SK-N-SH (cell line): ENCODE measurements at regions not wholly inside any gene's neighbourhood (a gene's known extent, or its start where the extent isn't known, plus 50 kb on each side); places are given as distances from the start of the nearest gene placed in this dataset.

Source experiments
- CTCF ChIA-PET: fragments of 300-600, 350-600 bp; formaldehyde crosslinking; extraction: SDS; loops from one replicate; lab custom pipeline; 2021; lab: Yijun Ruan, JAX
- POLR2A ChIA-PET: fragments of 350-600 bp; sonication (Branson Sonifier 250); formaldehyde crosslinking; extraction: SDS; loops from one replicate; lab custom pipeline; 2020; ENCODE audit warnings: antibody characterized with exemption, inconsistent platforms; lab: Yijun Ruan, JAX
- DNase-seq: peaks from one replicate; pipeline ENCODE4 v3.0.0; 2012
- H2AFZ ChIP-seq: fragments of 200-600 bp; sonication (generic); 2 replicates; pipeline ENCODE4 v1.8.1; 2016; ENCODE audit warnings: antibody characterized with exemption, mild to moderate bottlenecking, low read depth
- H3F3A ChIP-seq: fragments of 200-600 bp; sonication (generic); replicated peaks from 2 replicates; pipeline ENCODE3; 2016; ENCODE audit warnings: antibody characterized with exemption, mild to moderate bottlenecking; ENCODE audit not compliant: insufficient read depth
- H3K27ac ChIP-seq, 2 experiments: fragments of 200-500 bp in 1 of 2; fragments of 200-600 bp in 1 of 2; sonication (Bioruptor generic) in 1 of 2; sonication (generic), shearing (Covaris generic) in 1 of 2; 2 replicates each; pipeline versions ENCODE4 v1.5.1 to v1.6.1; 2014 to 2016; ENCODE audit warnings: low read depth in 2 of 2, inconsistent platforms in 1 of 2, low read length in 1 of 2, mild to moderate bottlenecking in 1 of 2, mixed read lengths in 1 of 2
- H3K27me3 ChIP-seq: fragments of 200-600 bp; sonication (generic), shearing (Covaris generic); 2 replicates; pipeline ENCODE4 v1.6.1; 2016; ENCODE audit warnings: mixed run types; ENCODE audit not compliant: insufficient read depth
- H3K36me3 ChIP-seq, 2 experiments: fragments of 200-500 bp in 1 of 2; fragments of 200-600 bp in 1 of 2; sonication (Bioruptor generic) in 1 of 2; sonication (generic) in 1 of 2; replicated peaks in 1 of 2; 2 replicates each; pipeline versions ENCODE3 to v1.5.1; 2014 to 2016; ENCODE audit warnings: low read length in 1 of 2, mild to moderate bottlenecking in 1 of 2; ENCODE audit not compliant: insufficient read depth in 2 of 2, control insufficient read depth in 1 of 2
- H3K4me1 ChIP-seq, 2 experiments: fragments of 200-500 bp in 1 of 2; fragments of 200-600 bp in 1 of 2; sonication (Bioruptor generic) in 1 of 2; sonication (generic), shearing (Covaris generic) in 1 of 2; 2 replicates each; pipeline versions ENCODE4 v1.5.1 to v1.6.1; 2014 to 2016; ENCODE audit warnings: low read depth in 1 of 2, low read length in 1 of 2, mixed run types in 1 of 2; ENCODE audit not compliant: insufficient read depth in 2 of 2, control insufficient read depth in 1 of 2
- H3K4me2 ChIP-seq: fragments of 200-600 bp; sonication (generic), shearing (Covaris generic); 2 replicates; pipeline ENCODE4 v1.6.1; 2017; ENCODE audit warnings: mixed run types
- H3K4me3 ChIP-seq, 2 experiments: fragments of 200-500 bp in 1 of 2; fragments of 200-600 bp in 1 of 2; sonication (Bioruptor generic) in 1 of 2; sonication (generic), shearing (Covaris generic) in 1 of 2; 2 replicates each; pipeline versions ENCODE4 v1.5.1 to v1.8.1; 2014 to 2016; ENCODE audit warnings: low read depth in 2 of 2, inconsistent platforms in 1 of 2, low read length in 1 of 2, mild to moderate bottlenecking in 1 of 2, mixed read lengths in 1 of 2, moderate library complexity in 1 of 2
- H3K79me2 ChIP-seq: fragments of 200-600 bp; sonication (generic); 2 replicates; pipeline ENCODE4 v1.8.1; 2017; ENCODE audit warnings: mild to moderate bottlenecking; ENCODE audit not compliant: insufficient read depth
- H3K9ac ChIP-seq: fragments of 200-600 bp; sonication (generic); 2 replicates; pipeline ENCODE4 v1.6.1; 2017; ENCODE audit warnings: mixed run types
- H3K9me2 ChIP-seq: fragments of 200-600 bp; sonication (generic); 2 replicates; pipeline ENCODE4 v1.6.1; 2017; ENCODE audit warnings: mixed run types
- H3K9me3 ChIP-seq: fragments of 200-600 bp; sonication (generic); 2 replicates; pipeline ENCODE4 v1.6.1; 2017; ENCODE audit warnings: mixed run types, mild to moderate bottlenecking, moderate library complexity
- H4K20me1 ChIP-seq: fragments of 200-600 bp; sonication (generic); 2 replicates; pipeline ENCODE4 v1.6.1; 2017; ENCODE audit warnings: mild to moderate bottlenecking, mixed run types; ENCODE audit not compliant: insufficient read depth
- EP300 ChIP-seq, 2 experiments: IDR thresholded peaks; 2 replicates each; pipeline versions ENCODE4 v1.4.0 to v1.6.1; 2012; ENCODE audit warnings: borderline replicate concordance in 1 of 2, low read depth in 1 of 2, low read length in 1 of 2
- EZH2phosphoT487 ChIP-seq: fragments of 200-600 bp; sonication (generic); IDR thresholded peaks from 2 replicates; pipeline ENCODE4 v1.6.1; 2017; ENCODE audit warnings: low read depth, mixed run types, mild to moderate bottlenecking, antibody characterized with exemption, moderate library complexity, borderline replicate concordance
- FOSL2 ChIP-seq: IDR thresholded peaks from 2 replicates; pipeline ENCODE4 v1.4.0; 2012; ENCODE audit warnings: low read depth, mild to moderate bottlenecking, moderate library complexity, borderline replicate concordance
- FOXJ3 ChIP-seq: sonication (generic); formaldehyde crosslinking; IDR thresholded peaks from 2 replicates; pipeline ENCODE4 v1.5.1; 2020; ENCODE audit warnings: mild to moderate bottlenecking, missing genetic modification reagents
- GABPA ChIP-seq: IDR thresholded peaks from 2 replicates; pipeline ENCODE4 v1.4.0; 2012; ENCODE audit warnings: low read depth, mild to moderate bottlenecking
- IRF3 ChIP-seq: fragments of 150-350 bp; IDR thresholded peaks from 2 replicates; pipeline ENCODE4 v1.6.1; 2016; ENCODE audit warnings: mild to moderate bottlenecking, low read depth, low read length
- MEF2A ChIP-seq: IDR thresholded peaks from 2 replicates; pipeline ENCODE4 v1.4.0; 2012; ENCODE audit warnings: low read depth, borderline replicate concordance
- MXI1 ChIP-seq: IDR thresholded peaks from 2 replicates; pipeline ENCODE4 v1.6.1; 2012; ENCODE audit warnings: mild to moderate bottlenecking, low read depth, low read length, improper control_type of control experiment
- NFIC ChIP-seq: IDR thresholded peaks from 2 replicates; pipeline ENCODE4 v1.4.0; 2012; ENCODE audit warnings: borderline replicate concordance
- NRF1 ChIP-seq: IDR thresholded peaks from 2 replicates; pipeline ENCODE4 v1.6.1; 2012; ENCODE audit warnings: low read depth, mild to moderate bottlenecking, low read length
- REST ChIP-seq: IDR thresholded peaks from 2 replicates; pipeline ENCODE4 v1.6.1; 2012; ENCODE audit warnings: mild to moderate bottlenecking, low read depth, low read length, moderate library complexity
- RXRA ChIP-seq: IDR thresholded peaks from 2 replicates; pipeline ENCODE4 v1.4.0; 2012; ENCODE audit warnings: low read depth, mild to moderate bottlenecking, borderline replicate concordance
- SIN3A ChIP-seq: IDR thresholded peaks from 2 replicates; pipeline ENCODE4 v1.6.1; 2012; ENCODE audit warnings: low read depth, mild to moderate bottlenecking, low read length, moderate library complexity, borderline replicate concordance
- TAF1 ChIP-seq: IDR thresholded peaks from 2 replicates; pipeline ENCODE4 v1.6.1; 2012; ENCODE audit warnings: low read depth, mild to moderate bottlenecking, low read length, moderate library complexity, borderline replicate concordance
- TEAD4 ChIP-seq: IDR thresholded peaks from 2 replicates; pipeline ENCODE4 v1.4.0; 2012; ENCODE audit warnings: mild to moderate bottlenecking, borderline replicate concordance; ENCODE audit not compliant: insufficient read depth
- USF1 ChIP-seq: IDR thresholded peaks from 2 replicates; pipeline ENCODE4 v1.4.0; 2012; ENCODE audit warnings: low read depth, borderline replicate concordance
- USF2 ChIP-seq: fragments of 150-350 bp; IDR thresholded peaks from 2 replicates; pipeline ENCODE4 v1.6.1; 2017; ENCODE audit warnings: antibody characterized with exemption, low read length, low read depth, borderline replicate concordance
- ZBTB33 ChIP-seq: IDR thresholded peaks from 2 replicates; pipeline ENCODE4 v1.4.0; 2012; ENCODE audit warnings: low read depth, borderline replicate concordance
- WGBS: methylation state at CpG from one replicate; pipeline ENCODE4 v1.1.6; 2017; ENCODE audit warnings: low lambda C conversion rate; 5-methylcytosine and 5-hydroxymethylcytosine counted together

- TF ChIP-seq SIN3A (no peak), EZH2phosphoT487 (no peak), MEF2A (no peak), USF1 (no peak), USF2 (no peak), MXI1 (no peak)
These were observed 65.6 kb upstream of the KCTD3 start (continued) for GRCh38 chr1:215501496-215501895.

DNA sequence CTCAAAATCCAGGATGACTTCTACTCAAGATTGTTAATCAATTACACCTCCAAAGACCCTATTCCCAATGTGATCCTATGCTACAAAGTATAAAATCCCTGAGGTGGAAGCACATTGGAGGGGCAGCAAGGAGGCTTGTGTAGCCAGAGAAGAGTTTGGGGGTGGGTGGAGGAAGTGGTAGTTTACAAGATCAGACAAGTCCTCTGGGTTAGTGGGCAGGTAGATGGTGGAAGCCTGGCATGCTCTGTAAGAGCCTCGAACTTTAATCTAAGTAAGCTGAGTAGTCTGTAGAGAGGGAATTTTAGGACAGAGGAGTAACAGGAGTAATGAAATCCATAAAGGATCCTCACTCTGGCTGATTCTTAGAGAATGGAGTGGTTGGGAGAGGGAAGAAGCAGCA lies 65.0 kb upstream of the KCTD3 start:
- Histone ChIP-seq H3K4me2 (no peak overlapping the region), H3F3A (no peaks in the 10 kb centered on the region), H3K4me3 (no peak overlapping the region), H3K9ac (no peak overlapping the region), H2AFZ (no peak overlapping the region), H3K79me2 (no peaks in the 10 kb centered on the region)
- DNase-seq: no peak
- POLR2A ChIA-PET: no interaction called here
- CTCF ChIA-PET: no interaction called here
- no peak for TF ChIP-seq NRF1
- no peak for TF ChIP-seq FOSL2
- no peak for TF ChIP-seq USF2
- no peak for TF ChIP-seq ZBTB33
- no peak for TF ChIP-seq TAF1
- no peak for TF ChIP-seq SIN3A
- TF ChIP-seq USF1: no peak
- no peak for TF ChIP-seq RXRA
- TF ChIP-seq GABPA: no peak
- no peak for TF ChIP-seq FOXJ3 (CRISPR knock-in tag)
- TF ChIP-seq NFIC: no peak
- no peak for TF ChIP-seq REST
- TF ChIP-seq IRF3: no peak
- no peak for TF ChIP-seq TEAD4
- TF ChIP-seq EP300 (IDR thresholded peaks at IDR 0.05; ENCODE audit: borderline replicate concordance in 1 of 2, low read depth in 1 of 2, low read length in 1 of 2): no peak
- TF ChIP-seq, all 33 proteins: peak for 0
- Histone ChIP-seq H3K27ac (no peak overlapping the region), H3K27me3 (no peaks in the 10 kb centered on the region), H3K9me3 (no peaks in the 10 kb centered on the region), H4K20me1 (no peaks in the 10 kb centered on the region), H3K36me3 (no peaks in the 10 kb centered on the region), H3K9me2 (no peaks in the 10 kb centered on the region), H3K4me1 (no peaks in the 10 kb centered on the region)
- 0% methylated on average over 1 of the region's 1 CpG for WGBS
